Ishikawa (cell line): ENCODE measurements at regions not wholly inside any gene's neighbourhood (a gene's known extent, or its start where the extent isn't known, plus 50 kb on each side); places are given as distances from the start of the nearest gene placed in this dataset.

Experiments
- CEBPB ChIP-seq: IDR thresholded peaks from 2 replicates; pipeline ENCODE4 v1.6.1; 2012
- EP300 ChIP-seq: IDR thresholded peaks from 2 replicates; pipeline ENCODE4 v1.6.1; 2012; ENCODE audit warnings: borderline replicate concordance
- USF1 ChIP-seq: IDR thresholded peaks from 2 replicates; pipeline ENCODE4 v1.6.1; 2012
- ZBTB7A ChIP-seq: IDR thresholded peaks from 2 replicates; pipeline ENCODE4 v1.6.1; 2012; ENCODE audit warnings: low read depth

DNA sequence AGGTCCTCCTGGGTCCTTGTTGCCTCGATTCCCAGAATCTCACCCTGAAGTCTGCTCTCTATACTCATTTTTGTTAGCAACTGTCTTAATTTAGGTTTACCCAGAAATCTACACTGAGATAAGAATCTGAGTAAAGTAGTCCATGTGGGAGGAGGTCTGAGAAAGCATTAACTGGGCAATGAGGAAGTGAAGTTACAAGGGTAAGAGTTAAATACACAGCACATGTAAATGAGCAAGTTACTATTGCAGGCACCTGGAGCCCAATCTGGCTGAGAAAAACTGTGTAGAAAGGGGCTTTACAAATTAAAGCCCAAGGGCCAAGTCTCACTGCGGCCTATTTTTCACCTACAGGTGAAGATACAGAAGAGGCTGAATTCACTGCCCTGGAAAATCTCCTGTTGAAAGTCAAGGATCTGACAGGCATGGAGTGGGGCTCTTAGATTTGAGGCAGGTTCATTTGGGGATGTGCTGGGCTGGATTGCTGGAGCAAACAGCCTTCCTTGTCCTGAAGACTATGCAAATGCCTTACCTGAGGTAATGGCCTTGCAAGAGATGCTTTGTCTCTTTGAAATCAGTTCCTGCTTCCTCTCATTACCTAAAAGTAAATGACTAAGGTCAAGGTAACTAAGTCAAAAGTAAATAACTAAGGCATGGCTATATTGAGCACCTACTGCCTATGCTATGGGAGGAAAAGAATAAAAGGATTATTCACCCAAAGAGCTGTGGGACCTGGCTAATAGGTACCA is 84.4 kb upstream of the DYNAP start:
- TF ChIP-seq EP300 (no peak), USF1 (no peak), CEBPB (no peak), ZBTB7A (no peak)
